ENCODE measurements at regions not wholly inside any gene's neighbourhood (a gene's known extent, or its start where the extent isn't known, plus 50 kb on each side); places are given as distances from the start of the nearest gene placed in this dataset.

DNA sequence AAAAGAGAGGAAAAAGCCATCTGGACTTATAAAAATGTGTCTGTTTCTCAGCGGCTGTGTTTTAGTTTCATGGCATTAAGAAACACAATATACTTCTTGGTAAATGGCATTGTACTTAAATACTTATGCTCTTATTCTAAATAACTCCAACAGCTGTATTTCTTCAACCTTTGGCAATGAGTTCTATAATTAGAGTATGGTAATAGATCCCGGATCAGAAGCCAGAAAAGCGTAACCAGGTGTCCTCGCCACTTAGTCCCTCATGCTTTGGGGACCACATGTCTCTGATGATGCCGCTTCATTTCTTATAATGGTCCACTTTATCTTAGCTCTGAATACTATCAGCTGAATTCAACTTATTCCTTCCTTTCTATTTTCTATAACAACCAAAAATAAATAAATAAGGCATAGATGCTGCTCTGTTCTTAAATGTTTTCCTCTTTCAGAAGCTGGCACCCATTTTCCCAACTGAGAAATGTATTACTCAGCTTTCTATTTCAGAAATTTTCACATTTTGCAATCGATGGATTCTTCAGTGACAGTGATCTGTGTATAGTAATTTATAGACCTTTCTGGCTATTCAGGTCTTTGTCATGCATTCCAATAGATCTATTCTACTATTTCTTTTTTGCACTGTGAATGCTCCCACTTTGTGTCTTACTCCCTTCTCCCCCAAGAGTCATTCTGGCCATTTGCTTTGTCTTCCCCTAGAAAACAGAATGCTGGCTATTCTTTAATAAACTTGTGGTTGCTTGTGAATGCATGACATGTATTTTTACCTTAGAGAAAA lies 87.6 kb upstream of the KBTBD8 start:
- H3K4me3 ChIP-seq (replicated peaks in 1 of 3; ENCODE audit: insufficient read depth in 1 of 3, low read depth in 1 of 3, low read length in 3 of 3), result no peak overlapping the region
- H2AFZ ChIP-seq (ENCODE audit: low read depth, low read length), result no peak overlapping the region
- H3K9me1 ChIP-seq (replicated peaks; ENCODE audit: control insufficient read depth, extremely low read depth, insufficient read depth, low read length), result no peaks in the 10 kb centered on the region
- no peaks in the 10 kb centered on the region for H3K27me3 ChIP-seq (ENCODE audit: control insufficient read depth in 2 of 2, insufficient read depth in 2 of 2, low read length in 2 of 2)
- TF ChIP-seq POLR2A (IDR thresholded peaks at IDR 0.05; ENCODE audit: low read depth, low read length), result no peak
- TF ChIP-seq GATA2 (IDR thresholded peaks at IDR 0.05; ENCODE audit: insufficient read depth, insufficient read length, low read depth, low read length), result no peak
- no peak for TF ChIP-seq EZH2 (IDR thresholded peaks at IDR 0.05; ENCODE audit: borderline replicate concordance, low read depth, low read length, severe bottlenecking)
- TF ChIP-seq, protein P1, sequence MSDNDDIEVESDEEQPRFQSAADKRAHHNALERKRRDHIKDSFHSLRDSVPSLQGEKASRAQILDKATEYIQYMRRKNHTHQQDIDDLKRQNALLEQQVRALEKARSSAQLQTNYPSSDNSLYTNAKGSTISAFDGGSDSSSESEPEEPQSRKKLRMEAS (IDR thresholded peaks at IDR 0.05; ENCODE audit: insufficient read depth, insufficient read length), result no peak
- TF ChIP-seq FOS (IDR thresholded peaks at IDR 0.05; ENCODE audit: borderline replicate concordance, insufficient read depth, low read length), result no peak
- no peak for TF ChIP-seq POLR2AphosphoS5 (IDR thresholded peaks at IDR 0.05; ENCODE audit: insufficient read depth, low read depth, low read length)
- no peak for TF ChIP-seq MYC (IDR thresholded peaks at IDR 0.05; ENCODE audit: low read depth, low read length)
- TF ChIP-seq, protein P2, sequence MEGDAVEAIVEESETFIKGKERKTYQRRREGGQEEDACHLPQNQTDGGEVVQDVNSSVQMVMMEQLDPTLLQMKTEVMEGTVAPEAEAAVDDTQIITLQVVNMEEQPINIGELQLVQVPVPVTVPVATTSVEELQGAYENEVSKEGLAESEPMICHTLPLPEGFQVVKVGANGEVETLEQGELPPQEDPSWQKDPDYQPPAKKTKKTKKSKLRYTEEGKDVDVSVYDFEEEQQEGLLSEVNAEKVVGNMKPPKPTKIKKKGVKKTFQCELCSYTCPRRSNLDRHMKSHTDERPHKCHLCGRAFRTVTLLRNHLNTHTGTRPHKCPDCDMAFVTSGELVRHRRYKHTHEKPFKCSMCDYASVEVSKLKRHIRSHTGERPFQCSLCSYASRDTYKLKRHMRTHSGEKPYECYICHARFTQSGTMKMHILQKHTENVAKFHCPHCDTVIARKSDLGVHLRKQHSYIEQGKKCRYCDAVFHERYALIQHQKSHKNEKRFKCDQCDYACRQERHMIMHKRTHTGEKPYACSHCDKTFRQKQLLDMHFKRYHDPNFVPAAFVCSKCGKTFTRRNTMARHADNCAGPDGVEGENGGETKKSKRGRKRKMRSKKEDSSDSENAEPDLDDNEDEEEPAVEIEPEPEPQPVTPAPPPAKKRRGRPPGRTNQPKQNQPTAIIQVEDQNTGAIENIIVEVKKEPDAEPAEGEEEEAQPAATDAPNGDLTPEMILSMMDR (IDR thresholded peaks at IDR 0.05; ENCODE audit: extremely low read depth in 1 of 2, insufficient read depth in 1 of 2, low read depth in 1 of 2, low read length in 2 of 2), result no peak
- no peak for TF ChIP-seq JUN (IDR thresholded peaks at IDR 0.05; ENCODE audit: borderline replicate concordance, insufficient read depth, insufficient read length, low read depth)
- no peak overlapping the region for H3K9ac ChIP-seq (replicated peaks; ENCODE audit: extremely low read depth, insufficient read depth, low read length)
- no peak for DNase-seq (ENCODE audit: low read depth, low spot score)
- H3K27ac ChIP-seq (ENCODE audit: insufficient read depth, low read depth, low read length), result no peak overlapping the region
- intact Hi-C loops (cut with micrococcal nuclease) (no loop called here), dilution Hi-C loops (cut with MboI; ENCODE audit: extremely low pct_ligation_motif_present, low sequenced_read_pairs) (no loop called here)
- BruUV-seq (replicated peaks), result no TSS peak
- H4K20me1 ChIP-seq (replicated peaks; ENCODE audit: control insufficient read depth, extremely low read depth, insufficient read depth, low read length), result no peaks in the 10 kb centered on the region
- no peaks in the 10 kb centered on the region for H3K4me1 ChIP-seq (ENCODE audit: control insufficient read depth, extremely low read depth, insufficient read depth, low read length)
- CTCF ChIA-PET, result no interaction called here
- no peak for FAIRE-seq
- no peaks in the 10 kb centered on the region for H3K36me3 ChIP-seq (ENCODE audit: control insufficient read depth in 2 of 2, extremely low read depth in 1 of 2, insufficient read depth in 2 of 2, low read length in 2 of 2)
- H3K4me2 ChIP-seq (ENCODE audit: insufficient read depth, low read length), result no peak overlapping the region
- POLR2A ChIA-PET, result no interaction called here
- H3K79me2 ChIP-seq (ENCODE audit: control insufficient read depth, insufficient read depth, low read length), result no peaks in the 10 kb centered on the region
- H3K9me3 ChIP-seq (replicated peaks; ENCODE audit: control insufficient read depth, insufficient read depth, low read length), result no peaks in the 10 kb centered on the region

Measured in endothelial cell of umbilical vein (primary cell).